Nephron progenitor cell (in vitro differentiated cells): ENCODE measurements at regions not wholly inside any gene's neighbourhood (a gene's known extent, or its start where the extent isn't known, plus 50 kb on each side); places are given as distances from the start of the nearest gene placed in this dataset.

Experiments
- DNase-seq: peaks from one replicate; pipeline ENCODE4 v3.0.0; 2021
- H3K27ac Mint-ChIP-seq: 2 replicates; pipeline ENCODE4 v1.8.0; 2021; ENCODE audit warnings: mild to moderate bottlenecking, moderate library complexity, mixed read lengths
- H3K27me3 Mint-ChIP-seq: 2 replicates; pipeline ENCODE4 v1.8.0; 2021; ENCODE audit warnings: mild to moderate bottlenecking, low read depth, mixed read lengths; ENCODE audit not compliant: poor library complexity
- H3K36me3 Mint-ChIP-seq: 2 replicates; pipeline ENCODE4 v1.8.0; 2021; ENCODE audit warnings: low read depth, mixed read lengths
- H3K4me1 Mint-ChIP-seq: 2 replicates; pipeline ENCODE4 v1.8.0; 2021; ENCODE audit warnings: mixed read lengths
- H3K4me3 Mint-ChIP-seq: 2 replicates; pipeline ENCODE4 v1.8.0; 2021; ENCODE audit warnings: mild to moderate bottlenecking, moderate library complexity, mixed read lengths
- H3K9me3 Mint-ChIP-seq: 2 replicates; pipeline ENCODE4 v1.8.0; 2021; ENCODE audit warnings: mild to moderate bottlenecking, moderate library complexity, mixed read lengths
- TF ChIP-seq, protein P1 (sequence below): fragments of 200-600 bp; sonication (generic); IDR thresholded peaks from 2 replicates; pipeline ENCODE4 v1.5.0; 2021; ENCODE audit warnings: antibody characterized with exemption

DNA sequence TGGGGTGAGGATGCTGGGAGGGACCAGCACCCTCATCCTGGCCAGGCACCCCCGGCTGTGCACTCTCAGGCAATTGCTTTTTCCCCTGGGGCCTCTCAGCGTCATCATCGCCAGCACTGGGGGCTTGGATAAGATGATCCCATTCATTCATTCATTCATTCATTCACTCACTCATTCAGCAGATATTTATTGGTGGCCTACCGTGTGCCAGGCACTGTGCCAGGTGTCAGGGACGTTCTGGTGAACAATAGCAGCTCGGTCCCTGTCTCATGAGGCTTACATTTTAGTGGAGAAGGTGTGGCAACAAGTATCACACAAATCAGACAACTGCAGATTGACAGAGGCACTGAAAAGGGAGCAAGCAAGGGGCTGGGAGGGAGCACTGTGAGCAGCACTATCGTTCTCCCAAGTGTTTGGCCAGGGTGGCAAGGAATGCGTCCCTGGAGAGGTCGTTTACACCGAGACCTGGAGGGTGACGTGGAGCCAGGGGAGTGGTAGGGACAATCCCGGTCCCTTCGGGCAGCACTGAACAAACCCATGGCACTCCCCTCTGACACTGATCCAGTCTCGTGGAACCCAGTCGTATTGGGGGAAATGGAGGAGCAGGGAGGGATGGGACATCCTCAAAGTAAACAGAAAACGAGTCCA lies 124.1 kb downstream of the PAPOLA start:
- no peak for DNase-seq
- TF ChIP-seq, protein P1, sequence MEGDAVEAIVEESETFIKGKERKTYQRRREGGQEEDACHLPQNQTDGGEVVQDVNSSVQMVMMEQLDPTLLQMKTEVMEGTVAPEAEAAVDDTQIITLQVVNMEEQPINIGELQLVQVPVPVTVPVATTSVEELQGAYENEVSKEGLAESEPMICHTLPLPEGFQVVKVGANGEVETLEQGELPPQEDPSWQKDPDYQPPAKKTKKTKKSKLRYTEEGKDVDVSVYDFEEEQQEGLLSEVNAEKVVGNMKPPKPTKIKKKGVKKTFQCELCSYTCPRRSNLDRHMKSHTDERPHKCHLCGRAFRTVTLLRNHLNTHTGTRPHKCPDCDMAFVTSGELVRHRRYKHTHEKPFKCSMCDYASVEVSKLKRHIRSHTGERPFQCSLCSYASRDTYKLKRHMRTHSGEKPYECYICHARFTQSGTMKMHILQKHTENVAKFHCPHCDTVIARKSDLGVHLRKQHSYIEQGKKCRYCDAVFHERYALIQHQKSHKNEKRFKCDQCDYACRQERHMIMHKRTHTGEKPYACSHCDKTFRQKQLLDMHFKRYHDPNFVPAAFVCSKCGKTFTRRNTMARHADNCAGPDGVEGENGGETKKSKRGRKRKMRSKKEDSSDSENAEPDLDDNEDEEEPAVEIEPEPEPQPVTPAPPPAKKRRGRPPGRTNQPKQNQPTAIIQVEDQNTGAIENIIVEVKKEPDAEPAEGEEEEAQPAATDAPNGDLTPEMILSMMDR, result no peak
- H3K4me1 Mint-ChIP-seq, result peaks cover 26% of the 10 kb centered on the region
- H3K27me3 Mint-ChIP-seq, result peaks cover 35% of the 10 kb centered on the region
- no peak overlapping the region for H3K4me3 Mint-ChIP-seq
- no peaks in the 10 kb centered on the region for H3K36me3 Mint-ChIP-seq
- H3K27ac Mint-ChIP-seq, result no peak overlapping the region
- H3K9me3 Mint-ChIP-seq, result no peaks in the 10 kb centered on the region

DNA sequence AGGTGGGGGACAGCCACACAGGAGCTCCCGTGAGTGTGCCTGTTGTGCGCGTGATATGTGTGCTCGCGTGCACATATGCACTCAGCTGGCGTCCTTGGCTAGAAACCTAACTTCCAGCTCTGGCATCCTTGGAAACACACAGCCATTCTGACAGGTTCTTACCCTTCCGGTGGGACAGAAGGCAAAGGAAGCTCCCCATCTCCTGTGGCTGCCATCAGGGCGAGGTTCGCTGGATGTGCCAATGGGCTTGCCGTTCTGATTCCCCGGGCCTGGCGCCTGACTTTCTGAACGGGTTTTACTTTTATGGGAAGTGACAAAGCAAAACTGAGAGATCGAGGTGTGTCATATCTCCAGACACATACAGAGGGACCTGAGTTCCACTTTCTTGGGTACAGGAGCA lies 124.7 kb downstream of the PAPOLA start:
- TF ChIP-seq, protein P1, result no peak
- H3K4me3 Mint-ChIP-seq, result no peak overlapping the region
- H3K36me3 Mint-ChIP-seq, result no peaks in the 10 kb centered on the region
- peaks cover 26% of the 10 kb centered on the region for H3K4me1 Mint-ChIP-seq
- peaks cover 30% of the 10 kb centered on the region for H3K27me3 Mint-ChIP-seq
- DNase-seq, result no peak
- no peaks in the 10 kb centered on the region for H3K9me3 Mint-ChIP-seq
- no peak overlapping the region for H3K27ac Mint-ChIP-seq

DNA sequence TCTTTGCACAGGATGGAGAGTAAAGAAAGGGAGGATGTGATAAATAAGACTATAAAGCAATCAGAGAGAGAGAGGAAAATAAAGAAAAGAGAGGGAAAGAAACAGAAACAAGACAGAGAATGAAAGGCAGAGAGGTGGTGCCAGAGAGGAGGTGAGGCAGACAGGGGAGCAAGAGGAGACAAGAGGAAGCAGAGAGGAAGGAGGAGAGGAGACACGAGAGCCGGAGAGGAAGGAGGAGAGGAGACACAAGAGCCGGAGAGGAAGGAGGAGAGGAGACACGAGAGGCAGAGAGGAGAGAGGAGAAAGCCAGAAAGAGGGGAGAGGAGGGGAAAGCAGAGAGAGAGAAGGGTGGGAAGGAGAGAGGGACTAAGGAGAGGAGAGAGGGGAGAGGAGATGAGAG lies 125.2 kb downstream of the PAPOLA start:
- DNase-seq, result no peak
- TF ChIP-seq, protein P1, result no peak
- H3K9me3 Mint-ChIP-seq, result no peaks in the 10 kb centered on the region
- peaks cover 26% of the 10 kb centered on the region for H3K4me1 Mint-ChIP-seq
- H3K4me3 Mint-ChIP-seq, result no peak overlapping the region
- no peaks in the 10 kb centered on the region for H3K36me3 Mint-ChIP-seq
- no peak overlapping the region for H3K27ac Mint-ChIP-seq
- H3K27me3 Mint-ChIP-seq, result peaks cover 30% of the 10 kb centered on the region

DNA sequence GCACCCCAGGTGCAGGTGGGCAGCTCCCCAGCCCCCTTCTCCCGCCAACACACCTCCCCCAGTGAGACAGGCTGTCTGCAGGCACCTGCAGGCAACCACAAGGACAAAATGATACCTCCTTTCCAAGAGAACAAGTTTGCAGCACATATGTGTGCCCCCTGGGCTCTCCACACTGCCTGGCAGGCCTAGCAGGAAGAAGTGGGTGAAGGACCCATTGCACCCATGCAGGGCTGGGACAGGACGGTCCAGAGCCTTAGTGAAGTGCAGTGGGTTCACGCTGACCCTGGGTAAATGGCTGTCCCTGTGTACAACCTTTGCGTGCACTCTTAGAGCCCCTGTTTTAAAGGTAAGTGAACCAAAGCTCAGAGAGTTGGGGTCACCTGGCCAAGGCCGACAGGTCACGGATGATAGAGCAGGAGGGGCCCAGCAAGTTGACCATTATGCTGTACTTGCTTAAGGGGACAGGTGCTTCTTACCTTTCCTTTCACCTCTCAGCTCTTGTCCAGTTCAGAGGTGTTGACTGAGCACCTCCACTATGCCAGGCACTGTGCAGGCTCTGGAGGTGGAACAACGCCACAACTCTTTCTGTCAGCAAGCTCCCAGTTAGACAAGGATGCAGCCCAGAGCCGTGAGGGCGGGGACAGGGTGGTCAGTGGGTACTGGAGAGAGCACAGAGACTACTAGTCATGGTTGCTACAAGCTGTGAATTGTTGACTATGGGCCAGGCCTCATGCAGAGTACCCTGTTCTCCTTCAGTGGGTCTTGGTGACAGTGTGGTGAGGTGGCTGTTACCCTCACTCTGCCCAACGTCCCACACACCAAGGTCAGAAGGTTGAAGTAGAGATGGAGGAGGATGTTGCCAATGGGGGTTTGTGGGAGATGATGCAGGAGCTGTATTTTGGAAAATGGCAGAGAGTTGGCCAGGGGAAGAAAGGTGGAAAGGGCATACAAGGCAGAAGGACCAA lies 125.9 kb downstream of the PAPOLA start:
- no peak overlapping the region for H3K4me3 Mint-ChIP-seq
- H3K27me3 Mint-ChIP-seq, result peaks cover 28% of the 10 kb centered on the region

GRCh38 chr14:96629082-96629481 lies 126.9 kb downstream of the PAPOLA start:
- H3K36me3 Mint-ChIP-seq, result no peaks in the 10 kb centered on the region
- no peak overlapping the region for H3K4me3 Mint-ChIP-seq
- TF ChIP-seq, protein P1, result no peak
- H3K9me3 Mint-ChIP-seq, result no peaks in the 10 kb centered on the region
- DNase-seq, result no peak
- H3K27me3 Mint-ChIP-seq, result peaks cover 19% of the 10 kb centered on the region
- H3K4me1 Mint-ChIP-seq, result peaks cover 22% of the 10 kb centered on the region
- H3K27ac Mint-ChIP-seq, result no peak overlapping the region

More for the DNA sequence above, 125.9 kb downstream of the PAPOLA start:
- no peaks in the 10 kb centered on the region for H3K9me3 Mint-ChIP-seq
- peaks cover 26% of the 10 kb centered on the region for H3K4me1 Mint-ChIP-seq
- H3K27ac Mint-ChIP-seq, result no peak overlapping the region
- no peak for DNase-seq
- TF ChIP-seq, protein P1, result no peak
- no peaks in the 10 kb centered on the region for H3K36me3 Mint-ChIP-seq
